Caco-2 (cell line): ENCODE measurements at regions not wholly inside any gene's neighbourhood (a gene's known extent, or its start where the extent isn't known, plus 50 kb on each side); places are given as distances from the start of the nearest gene placed in this dataset.

Experiments
- BruUV-seq: library from RNA; stranded (reverse); fragments of 400-500 nt; replicated peaks from 2 replicates; lab custom pipeline; 2021; lab: Mats Ljungman, UMichigan
- CTCF ChIA-PET: fragments of 300-600 bp; sonication (Branson Sonifier 250); formaldehyde crosslinking; loops from one replicate; lab custom pipeline; 2022; ENCODE audit warnings: antibody characterized with exemption; lab: Charles Lee
- POLR2A ChIA-PET: fragments of 300-600 bp; sonication (Branson Sonifier 250); formaldehyde crosslinking; loops from one replicate; lab custom pipeline; 2022; ENCODE audit warnings: antibody characterized with exemption; lab: Charles Lee
- DNase-seq, 2 experiments: peaks; one replicate each; pipeline versions ENCODE4 v3.0.0 to v3.0.0-alpha.2; 2020 to 2022
- H3K27me3 ChIP-seq: replicated peaks from 2 replicates; pipeline ENCODE4 v1.6.0; 2011; ENCODE audit warnings: low read length; ENCODE audit not compliant: control insufficient read depth, insufficient read depth
- H3K36me3 ChIP-seq: 2 replicates; pipeline ENCODE4 v1.5.1; 2011; ENCODE audit warnings: low read length; ENCODE audit not compliant: control insufficient read depth, insufficient read depth
- H3K4me1 ChIP-seq: fragments of 250-450 bp; sonication (Bioruptor Pico); 2 replicates; pipeline ENCODE4 v1.5.1; 2020; ENCODE audit warnings: mild to moderate bottlenecking
- H3K4me3 ChIP-seq: 2 replicates; pipeline ENCODE4 v1.5.1; 2011; ENCODE audit warnings: low read depth, mild to moderate bottlenecking, control low read depth, low read length
- H3K9me3 ChIP-seq: fragments of 250-450 bp; sonication (Bioruptor Pico); 2 replicates; pipeline ENCODE4 v1.5.1; 2020; ENCODE audit warnings: mild to moderate bottlenecking, moderate library complexity
- H3K27ac Mint-ChIP-seq: one replicate; pipeline ENCODE4 v1.8.0; 2022; ENCODE audit warnings: mixed read lengths; ENCODE audit not compliant: unreplicated experiment
- H3K27me3 Mint-ChIP-seq: one replicate; pipeline ENCODE4 v1.8.0; 2022; ENCODE audit warnings: mixed read lengths; ENCODE audit not compliant: insufficient read depth, unreplicated experiment
- H3K36me3 Mint-ChIP-seq: one replicate; pipeline ENCODE4 v1.8.0; 2022; ENCODE audit warnings: mild to moderate bottlenecking, mixed read lengths; ENCODE audit not compliant: insufficient read depth, unreplicated experiment
- H3K4me1 Mint-ChIP-seq: one replicate; pipeline ENCODE4 v1.8.0; 2022; ENCODE audit warnings: low read depth, mixed read lengths; ENCODE audit not compliant: unreplicated experiment
- H3K4me3 Mint-ChIP-seq: one replicate; pipeline ENCODE4 v1.8.0; 2022; ENCODE audit warnings: mild to moderate bottlenecking, moderate library complexity, mixed read lengths; ENCODE audit not compliant: unreplicated experiment
- H3K9me3 Mint-ChIP-seq: one replicate; pipeline ENCODE4 v1.8.0; 2022; ENCODE audit warnings: mixed read lengths; ENCODE audit not compliant: unreplicated experiment
- intact Hi-C: fragments of 100-400 bp; cut with micrococcal nuclease; formaldehyde crosslinking; loops from one replicate; pipeline ENCODE4 v1.10.0; 2022; ENCODE audit not compliant: unreplicated experiment
- TF ChIP-seq, protein P1 (sequence below), 2 experiments: fragments of 200-600 bp in 1 of 2; IDR thresholded peaks; 1 replicate in 1 of 2; 2 replicates in 1 of 2; pipeline versions ENCODE4 v1.5.1 to v1.8.0; 2011 to 2022; ENCODE audit warnings: antibody characterized with exemption in 1 of 2, control low read depth in 1 of 2, inconsistent platforms in 1 of 2, low read depth in 1 of 2, low read length in 1 of 2, mild to moderate bottlenecking in 1 of 2, moderate library complexity in 1 of 2; ENCODE audit not compliant: insufficient read depth in 1 of 2, severe bottlenecking in 1 of 2, unreplicated experiment in 1 of 2

DNA sequence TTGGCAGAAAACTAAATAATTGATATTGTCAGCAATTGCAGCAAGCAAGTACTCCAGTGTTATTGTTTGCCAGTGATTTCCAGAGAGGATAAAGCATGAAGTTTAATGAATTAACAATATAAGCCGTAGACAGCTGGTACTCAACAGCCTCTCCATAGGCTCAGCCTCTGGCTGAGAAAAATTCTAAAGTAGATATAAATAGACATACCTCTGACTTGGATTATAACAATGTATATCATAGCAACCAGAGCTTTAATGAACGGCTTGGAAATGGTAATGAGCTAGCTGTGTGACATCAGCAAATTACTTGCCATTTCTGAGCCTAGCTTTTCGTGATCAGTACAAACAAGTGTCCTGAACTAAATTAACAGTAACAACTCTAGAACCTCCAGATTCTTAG lies 1055.4 kb upstream of the AUTS2 start:
- no peak overlapping the region for H3K4me3 ChIP-seq
- Mint-ChIP-seq H3K27ac (no peak overlapping the region), H3K9me3 (no peaks in the 10 kb centered on the region), H3K27me3 (peaks cover 2% of the 10 kb centered on the region), H3K4me1 (no peaks in the 10 kb centered on the region), H3K4me3 (no peak overlapping the region), H3K36me3 (no peaks in the 10 kb centered on the region)
- no TSS peak for BruUV-seq
- H3K36me3 ChIP-seq: no peaks in the 10 kb centered on the region
- H3K27me3 ChIP-seq: no peaks in the 10 kb centered on the region
- H3K4me1 ChIP-seq: no peaks in the 10 kb centered on the region
- intact Hi-C loops: no loop called here
- ChIA-PET POLR2A (no interaction called here), CTCF (no interaction called here)
- TF ChIP-seq, protein P1, sequence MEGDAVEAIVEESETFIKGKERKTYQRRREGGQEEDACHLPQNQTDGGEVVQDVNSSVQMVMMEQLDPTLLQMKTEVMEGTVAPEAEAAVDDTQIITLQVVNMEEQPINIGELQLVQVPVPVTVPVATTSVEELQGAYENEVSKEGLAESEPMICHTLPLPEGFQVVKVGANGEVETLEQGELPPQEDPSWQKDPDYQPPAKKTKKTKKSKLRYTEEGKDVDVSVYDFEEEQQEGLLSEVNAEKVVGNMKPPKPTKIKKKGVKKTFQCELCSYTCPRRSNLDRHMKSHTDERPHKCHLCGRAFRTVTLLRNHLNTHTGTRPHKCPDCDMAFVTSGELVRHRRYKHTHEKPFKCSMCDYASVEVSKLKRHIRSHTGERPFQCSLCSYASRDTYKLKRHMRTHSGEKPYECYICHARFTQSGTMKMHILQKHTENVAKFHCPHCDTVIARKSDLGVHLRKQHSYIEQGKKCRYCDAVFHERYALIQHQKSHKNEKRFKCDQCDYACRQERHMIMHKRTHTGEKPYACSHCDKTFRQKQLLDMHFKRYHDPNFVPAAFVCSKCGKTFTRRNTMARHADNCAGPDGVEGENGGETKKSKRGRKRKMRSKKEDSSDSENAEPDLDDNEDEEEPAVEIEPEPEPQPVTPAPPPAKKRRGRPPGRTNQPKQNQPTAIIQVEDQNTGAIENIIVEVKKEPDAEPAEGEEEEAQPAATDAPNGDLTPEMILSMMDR (IDR thresholded peaks at IDR 0.05; ENCODE audit: insufficient read depth in 1 of 2, low read depth in 1 of 2, low read length in 1 of 2, severe bottlenecking in 1 of 2, unreplicated experiment in 1 of 2): no peak
- DNase-seq: no peak
- no peaks in the 10 kb centered on the region for H3K9me3 ChIP-seq

DNA sequence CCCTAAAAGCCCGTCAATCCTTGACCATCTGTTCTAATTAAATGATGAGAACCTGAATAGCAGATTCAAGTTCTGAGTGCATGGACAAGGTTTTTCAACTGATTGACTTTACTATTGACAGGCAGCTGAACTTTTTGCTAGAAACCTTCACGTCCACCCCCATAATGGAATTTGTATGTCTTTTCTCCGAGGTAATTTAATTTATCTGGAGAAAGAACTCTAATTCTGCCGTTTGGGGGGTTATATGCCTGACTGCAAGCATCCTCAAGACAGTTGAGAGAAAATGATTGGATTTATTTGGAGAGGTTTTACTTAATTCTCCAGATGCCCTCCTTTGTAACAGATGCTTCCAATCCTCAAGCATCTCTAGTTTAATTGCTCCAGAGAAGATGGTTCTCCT lies 1053.4 kb upstream of the AUTS2 start:
- POLR2A ChIA-PET: no interaction called here
- Histone ChIP-seq H3K36me3 (no peaks in the 10 kb centered on the region), H3K4me3 (no peak overlapping the region), H3K27me3 (no peaks in the 10 kb centered on the region), H3K4me1 (no peaks in the 10 kb centered on the region), H3K9me3 (no peaks in the 10 kb centered on the region)
- Mint-ChIP-seq H3K9me3 (no peaks in the 10 kb centered on the region), H3K4me1 (no peaks in the 10 kb centered on the region), H3K27me3 (peaks cover 2% of the 10 kb centered on the region), H3K27ac (no peak overlapping the region), H3K36me3 (no peaks in the 10 kb centered on the region), H3K4me3 (no peak overlapping the region)
- TF ChIP-seq, protein P1 (IDR thresholded peaks at IDR 0.05; ENCODE audit: insufficient read depth in 1 of 2, low read depth in 1 of 2, low read length in 1 of 2, severe bottlenecking in 1 of 2, unreplicated experiment in 1 of 2): no peak
- intact Hi-C loops: no loop called here
- DNase-seq: no peak
- BruUV-seq: no TSS peak
- CTCF ChIA-PET: no interaction called here

DNA sequence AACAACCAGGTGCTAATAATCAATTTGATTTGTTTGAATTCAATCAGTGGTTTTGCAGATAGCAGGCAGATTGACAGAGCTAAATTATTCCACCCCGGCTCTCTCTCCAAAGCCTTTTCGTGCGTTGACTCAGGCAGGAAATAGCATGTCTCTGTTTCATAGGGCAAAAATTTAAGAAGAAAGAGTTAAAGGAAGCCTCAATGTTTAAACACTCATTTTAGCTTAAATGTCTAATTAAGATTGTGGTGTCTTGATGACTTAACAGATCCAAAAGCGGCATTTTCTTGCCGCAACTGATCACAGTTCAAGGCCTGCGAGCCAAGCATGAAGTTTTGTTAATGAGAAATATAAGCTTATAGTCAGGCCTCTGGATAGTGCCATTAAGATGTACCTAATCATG lies 1051.1 kb upstream of the AUTS2 start:
- H3K4me1 Mint-ChIP-seq: no peaks in the 10 kb centered on the region
- no peak overlapping the region for H3K4me3 Mint-ChIP-seq
- Histone ChIP-seq H3K27me3 (no peaks in the 10 kb centered on the region), H3K4me3 (no peak overlapping the region), H3K4me1 (no peaks in the 10 kb centered on the region), H3K36me3 (no peaks in the 10 kb centered on the region), H3K9me3 (no peaks in the 10 kb centered on the region)
- no peak overlapping the region for H3K27ac Mint-ChIP-seq
- intact Hi-C loops: no loop called here
- H3K27me3 Mint-ChIP-seq: peaks cover 2% of the 10 kb centered on the region
- no peak for DNase-seq
- TF ChIP-seq, protein P1 (IDR thresholded peaks at IDR 0.05; ENCODE audit: insufficient read depth in 1 of 2, low read depth in 1 of 2, low read length in 1 of 2, severe bottlenecking in 1 of 2, unreplicated experiment in 1 of 2): no peak
- H3K36me3 Mint-ChIP-seq: no peaks in the 10 kb centered on the region
- ChIA-PET POLR2A (no interaction called here), CTCF (no interaction called here)
- H3K9me3 Mint-ChIP-seq: no peaks in the 10 kb centered on the region
- no TSS peak for BruUV-seq
